IMR-90 (cell line): ENCODE measurements at regions not wholly inside any gene's neighbourhood (a gene's known extent, or its start where the extent isn't known, plus 50 kb on each side); places are given as distances from the start of the nearest gene placed in this dataset.

Experiments
- CEBPB ChIP-seq: IDR thresholded peaks from 2 replicates; pipeline ENCODE4 v1.6.1; 2012; ENCODE audit warnings: low read depth, low read length, improper control_type of control experiment
- CHD1 ChIP-seq: IDR thresholded peaks from 2 replicates; pipeline ENCODE4 v1.6.1; 2012; ENCODE audit warnings: low read depth, low read length, improper control_type of control experiment
- FOS ChIP-seq: fragments of 150-350 bp; IDR thresholded peaks from 2 replicates; pipeline ENCODE4 v1.6.1; 2016; ENCODE audit warnings: low read depth, low read length
- MAFK ChIP-seq: IDR thresholded peaks from 2 replicates; pipeline ENCODE4 v1.6.1; 2012; ENCODE audit warnings: low read depth, low read length, improper control_type of control experiment
- MAZ ChIP-seq: IDR thresholded peaks from 2 replicates; pipeline ENCODE4 v1.6.1; 2012; ENCODE audit warnings: low read depth, mild to moderate bottlenecking, low read length, improper control_type of control experiment, moderate library complexity, borderline replicate concordance
- MXI1 ChIP-seq: IDR thresholded peaks from 2 replicates; pipeline ENCODE4 v1.6.1; 2012; ENCODE audit warnings: low read depth, mild to moderate bottlenecking, low read length, moderate library complexity, borderline replicate concordance
- NFE2L2 ChIP-seq: fragments of 150-350 bp; IDR thresholded peaks from 2 replicates; pipeline ENCODE4 v1.6.1; 2016; ENCODE audit warnings: low read depth, mild to moderate bottlenecking, low read length
- POLR2A ChIP-seq: IDR thresholded peaks from 2 replicates; pipeline ENCODE4 v1.6.1; 2012; ENCODE audit warnings: mild to moderate bottlenecking, low read depth, low read length
- RAD21 ChIP-seq: IDR thresholded peaks from 2 replicates; pipeline ENCODE4 v1.6.1; 2012; ENCODE audit warnings: low read length, improper control_type of control experiment
- RFX5 ChIP-seq: IDR thresholded peaks from 2 replicates; pipeline ENCODE4 v1.8.0; 2012; ENCODE audit warnings: low read depth, mild to moderate bottlenecking, low read length, moderate library complexity
- SMC3 ChIP-seq: fragments of 150-350 bp; IDR thresholded peaks from 2 replicates; pipeline ENCODE4 v1.6.1; 2016; ENCODE audit warnings: low read depth, mild to moderate bottlenecking, antibody characterized with exemption, low read length, moderate library complexity
- TF ChIP-seq, protein P1 (sequence below): conservative IDR thresholded peaks from 2 replicates; pipeline ENCODE4 v1.5.1; 2012; ENCODE audit warnings: mild to moderate bottlenecking, low read depth, low read length, improper control_type of control experiment

DNA sequence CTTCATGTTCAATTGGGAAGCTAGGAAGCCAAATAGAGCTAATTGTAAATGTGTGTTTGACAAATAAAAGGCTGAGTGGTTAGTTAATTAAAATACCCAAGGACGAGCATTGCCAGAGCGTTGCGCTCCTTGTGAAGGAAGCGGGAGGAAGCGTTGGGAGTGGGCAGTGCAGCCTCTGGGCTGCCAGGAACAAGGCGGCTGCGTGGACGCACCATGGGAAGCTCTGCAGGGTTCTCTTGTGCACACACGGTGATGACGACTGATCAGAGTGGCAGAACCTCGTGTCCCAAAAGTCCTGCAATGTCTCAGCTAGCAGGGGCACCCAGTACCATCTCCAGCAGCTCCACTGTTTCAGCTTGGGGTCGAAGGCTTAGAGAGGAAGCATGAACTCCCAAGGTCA lies 546.6 kb upstream of the TMEM132C start:
- TF ChIP-seq, protein P1, sequence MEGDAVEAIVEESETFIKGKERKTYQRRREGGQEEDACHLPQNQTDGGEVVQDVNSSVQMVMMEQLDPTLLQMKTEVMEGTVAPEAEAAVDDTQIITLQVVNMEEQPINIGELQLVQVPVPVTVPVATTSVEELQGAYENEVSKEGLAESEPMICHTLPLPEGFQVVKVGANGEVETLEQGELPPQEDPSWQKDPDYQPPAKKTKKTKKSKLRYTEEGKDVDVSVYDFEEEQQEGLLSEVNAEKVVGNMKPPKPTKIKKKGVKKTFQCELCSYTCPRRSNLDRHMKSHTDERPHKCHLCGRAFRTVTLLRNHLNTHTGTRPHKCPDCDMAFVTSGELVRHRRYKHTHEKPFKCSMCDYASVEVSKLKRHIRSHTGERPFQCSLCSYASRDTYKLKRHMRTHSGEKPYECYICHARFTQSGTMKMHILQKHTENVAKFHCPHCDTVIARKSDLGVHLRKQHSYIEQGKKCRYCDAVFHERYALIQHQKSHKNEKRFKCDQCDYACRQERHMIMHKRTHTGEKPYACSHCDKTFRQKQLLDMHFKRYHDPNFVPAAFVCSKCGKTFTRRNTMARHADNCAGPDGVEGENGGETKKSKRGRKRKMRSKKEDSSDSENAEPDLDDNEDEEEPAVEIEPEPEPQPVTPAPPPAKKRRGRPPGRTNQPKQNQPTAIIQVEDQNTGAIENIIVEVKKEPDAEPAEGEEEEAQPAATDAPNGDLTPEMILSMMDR = no peak
- no peak for TF ChIP-seq SMC3
- TF ChIP-seq RFX5 = no peak
- TF ChIP-seq FOS = no peak
- TF ChIP-seq POLR2A = no peak
- no peak for TF ChIP-seq CHD1
- no peak for TF ChIP-seq MXI1
- no peak for TF ChIP-seq CEBPB
- TF ChIP-seq MAZ = no peak
- no peak for TF ChIP-seq MAFK
- TF ChIP-seq RAD21 = no peak
- TF ChIP-seq NFE2L2 = no peak
